Iris pigment epithelial cell (primary cell): ENCODE measurements at regions not wholly inside any gene's neighbourhood (a gene's known extent, or its start where the extent isn't known, plus 50 kb on each side); places are given as distances from the start of the nearest gene placed in this dataset.

Experiments
- DNase-seq: peaks from one replicate; pipeline ENCODE4 v3.0.0-alpha.2; 2011; ENCODE audit warnings: low read depth

DNA sequence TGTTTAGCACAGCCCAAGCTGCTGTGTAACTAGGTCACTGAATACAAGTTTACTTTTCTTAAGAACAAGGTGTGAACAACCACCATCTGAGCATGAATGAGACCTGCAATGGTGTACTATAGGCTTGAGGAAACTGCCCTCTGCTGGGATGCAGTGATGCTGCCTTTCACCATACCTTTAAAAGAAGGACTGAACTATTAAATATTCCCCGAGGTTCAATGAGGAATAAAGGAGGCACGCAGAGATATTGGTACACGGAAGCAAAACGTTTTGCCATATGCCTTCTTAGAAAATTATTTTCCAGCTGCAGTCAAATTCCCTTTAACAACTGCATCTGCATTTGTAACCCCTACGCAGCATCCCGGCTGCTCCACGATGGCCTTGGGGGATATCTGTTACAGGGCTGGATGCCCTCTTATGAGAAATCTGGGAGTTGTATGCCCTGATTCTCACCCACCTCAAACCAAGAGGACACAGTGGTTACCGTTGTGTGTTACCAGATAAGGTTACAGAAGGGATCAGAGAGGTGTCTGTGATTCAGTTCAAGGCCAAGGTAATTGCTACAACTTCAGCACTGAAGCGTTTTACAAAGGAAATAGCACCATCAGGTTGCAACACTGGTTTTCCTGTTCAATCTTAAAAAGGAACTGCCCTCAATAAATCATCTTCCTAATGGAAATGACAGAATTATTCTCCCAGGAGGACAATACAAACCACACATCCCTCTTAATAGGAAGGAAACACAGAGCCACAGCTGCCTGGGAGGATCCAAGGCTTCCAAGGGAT, 470.5 kb downstream of the LTN1 start:
- peak; percentile 60 for DNase-seq

- DNase-seq: no peak
Observed at GRCh38 chr21:28518630-28519029, 474.0 kb downstream of the LTN1 start.

GRCh38 chr21:28516991-28517592, 475.6 kb downstream of the LTN1 start:
- peak; percentile 34 for DNase-seq

- DNase-seq: no peak
Observed at GRCh38 chr21:28516021-28516420, 476.7 kb downstream of the LTN1 start.

DNA sequence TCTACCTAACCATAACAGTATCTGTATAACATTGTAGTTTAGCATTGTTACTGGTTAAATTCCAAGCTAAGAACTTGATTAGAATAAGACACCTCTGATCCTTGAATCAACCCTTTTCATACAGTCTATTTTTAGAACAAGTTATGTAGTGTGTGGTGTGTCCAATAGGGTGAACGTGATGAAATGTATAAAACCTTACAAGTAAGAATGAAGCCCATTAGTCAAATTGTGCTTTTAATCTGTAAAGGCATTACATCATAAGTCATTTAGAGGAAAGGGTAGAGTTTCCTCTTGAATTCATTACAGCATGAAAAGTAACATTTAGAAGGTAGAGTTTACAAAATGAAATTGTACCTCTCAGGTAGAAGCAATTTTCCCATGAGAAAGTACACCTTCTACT, 479.2 kb downstream of the LTN1 start:
- no peak for DNase-seq

DNA sequence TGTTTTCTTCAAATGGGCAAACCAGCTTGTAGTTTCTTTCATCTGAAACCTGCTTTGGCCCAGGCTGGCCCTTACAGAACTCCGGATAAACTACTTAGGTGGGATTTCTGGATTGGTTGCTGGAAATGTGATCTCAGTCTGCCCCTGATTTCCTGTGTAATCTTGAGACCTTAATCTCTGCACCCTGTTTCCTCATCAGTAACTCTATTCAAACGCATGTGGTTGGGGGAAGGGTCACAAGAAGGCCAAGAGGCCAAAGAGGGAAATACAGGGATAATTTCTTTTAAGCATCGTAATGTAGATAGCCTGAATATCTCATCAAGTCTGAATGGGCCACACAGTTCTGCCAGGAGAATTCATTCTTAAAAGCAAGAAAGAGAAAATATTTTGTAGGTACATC, 483.6 kb downstream of the LTN1 start:
- no peak for DNase-seq

GRCh38 chr21:28508126-28508525, 484.6 kb downstream of the LTN1 start:
- DNase-seq: no peak

DNA sequence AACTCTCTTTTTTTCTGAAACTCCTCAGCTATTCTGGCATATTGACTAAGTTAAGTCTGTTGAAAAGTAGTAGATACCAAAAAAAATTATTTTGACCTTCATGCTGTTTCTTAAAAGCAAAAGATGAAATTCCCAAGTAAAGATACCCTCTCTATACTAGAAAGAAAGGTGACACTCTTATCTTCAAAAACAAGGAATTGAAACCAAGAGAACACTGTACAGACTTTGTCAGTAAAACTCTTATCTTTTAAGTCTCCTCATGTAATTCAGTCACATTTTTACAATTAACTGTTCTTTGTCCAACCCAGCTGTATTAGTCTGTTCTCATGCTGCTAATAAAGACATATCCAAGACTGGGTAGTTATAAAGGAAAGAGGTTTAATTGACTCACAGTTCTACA, 496.2 kb downstream of the LTN1 start:
- DNase-seq: no peak

GRCh38 chr21:28492127-28492526, 500.6 kb downstream of the LTN1 start:
- DNase-seq: no peak

DNA sequence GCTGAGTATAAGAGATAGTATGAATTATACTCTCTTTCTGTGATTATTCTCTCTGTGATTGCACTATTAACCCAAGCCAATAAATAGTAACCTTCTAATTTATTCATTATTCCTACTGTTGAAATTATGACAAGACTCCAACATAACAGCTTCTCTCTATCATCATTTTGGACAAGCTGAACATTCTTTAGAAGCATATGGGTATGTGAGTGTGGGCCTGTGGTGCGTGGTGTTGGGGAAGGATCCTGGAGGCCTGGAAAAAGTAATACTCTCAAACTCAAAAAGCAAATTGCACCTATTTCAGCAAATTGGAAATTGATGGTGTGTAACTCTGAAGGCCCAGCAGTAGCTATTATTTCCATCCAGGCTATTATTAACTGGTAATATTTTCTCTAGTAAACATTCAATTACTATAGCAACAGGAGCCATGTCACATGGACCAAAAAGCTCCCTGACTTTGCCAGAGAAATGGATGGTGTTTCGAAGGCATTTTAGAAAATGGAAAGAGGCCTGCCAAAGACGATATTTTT, 502.8 kb downstream of the LTN1 start:
- no peak for DNase-seq

DNA sequence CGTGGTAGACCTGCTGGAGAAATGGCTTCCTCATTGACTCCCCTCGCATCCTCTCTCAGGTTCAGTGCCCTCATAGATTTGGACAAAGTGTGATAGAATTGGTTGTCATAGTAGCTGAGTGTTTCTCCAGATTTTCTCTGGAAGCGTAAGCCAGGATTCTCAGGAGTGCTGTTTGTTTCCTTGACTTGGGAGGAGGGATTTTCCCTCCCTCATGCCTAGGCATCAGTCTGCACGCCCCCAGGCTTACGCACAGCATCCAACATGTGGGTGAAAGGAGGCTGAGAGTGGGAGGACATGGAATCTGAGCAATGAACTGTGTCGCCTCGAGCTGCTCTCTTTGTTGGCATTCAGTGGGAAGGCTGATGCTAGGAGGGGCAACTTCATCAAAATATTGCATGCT, 503.5 kb downstream of the LTN1 start:
- no peak for DNase-seq

GRCh38 chr21:28487455-28488070, 505.1 kb downstream of the LTN1 start:
- DNase-seq: no peak

DNA sequence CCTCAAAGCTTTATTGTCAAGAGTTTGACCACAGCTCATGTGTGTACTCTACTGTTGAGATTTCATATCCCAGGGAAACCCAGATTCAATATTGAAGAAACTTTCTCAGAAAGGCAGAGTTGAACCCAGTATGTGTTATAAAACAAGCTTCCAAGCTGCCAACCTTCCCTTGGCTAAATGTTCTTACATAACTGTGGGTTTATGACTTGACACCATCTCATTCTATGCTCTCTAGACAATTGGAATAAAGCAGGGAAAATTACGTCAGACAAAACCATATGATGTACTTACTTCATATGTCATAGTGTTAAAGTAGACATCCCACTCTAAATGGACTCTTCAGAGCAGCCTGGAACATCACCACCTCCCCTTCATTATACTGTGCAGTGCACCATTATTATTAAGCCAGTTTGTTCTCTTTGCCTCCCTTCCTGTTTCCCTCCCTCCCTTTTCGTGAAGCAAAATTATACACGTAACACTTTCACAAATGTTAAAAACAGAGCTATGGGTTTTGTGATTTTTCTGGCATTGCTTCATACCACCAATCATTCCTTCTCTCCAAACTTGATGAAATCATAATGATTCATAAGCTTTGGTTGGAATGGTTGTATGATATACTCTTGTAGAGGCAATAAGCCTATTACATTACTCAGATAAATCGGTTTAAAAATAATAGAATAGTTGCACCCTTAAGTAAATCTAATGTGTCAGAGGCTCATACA, 507.2 kb downstream of the LTN1 start:
- peak; percentile 60 for DNase-seq

- DNase-seq: no peak
Observed at GRCh38 chr21:28483301-28484035, 509.2 kb downstream of the LTN1 start.

- no peak for DNase-seq
Observed at GRCh38 chr21:28482657-28483056, 510.0 kb downstream of the LTN1 start.

DNA sequence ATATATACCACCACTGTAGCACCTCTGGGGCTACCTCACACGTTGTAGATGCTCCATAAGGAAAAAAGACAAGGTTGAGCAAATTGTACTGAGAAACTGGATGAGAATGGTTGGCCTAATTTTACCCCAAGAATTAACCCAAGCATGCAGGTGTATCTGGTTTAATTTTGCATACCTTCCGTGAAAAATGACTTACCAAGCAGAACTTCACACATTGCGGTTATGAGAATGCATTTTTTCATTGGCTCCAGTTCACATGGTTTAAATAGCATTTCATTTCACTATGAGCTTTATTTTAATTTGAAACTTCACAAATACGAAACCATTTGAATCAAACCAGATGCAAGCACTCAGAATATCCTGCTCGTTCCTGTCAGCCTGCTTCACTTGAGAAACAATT, 512.2 kb downstream of the LTN1 start:
- DNase-seq: no peak

DNA sequence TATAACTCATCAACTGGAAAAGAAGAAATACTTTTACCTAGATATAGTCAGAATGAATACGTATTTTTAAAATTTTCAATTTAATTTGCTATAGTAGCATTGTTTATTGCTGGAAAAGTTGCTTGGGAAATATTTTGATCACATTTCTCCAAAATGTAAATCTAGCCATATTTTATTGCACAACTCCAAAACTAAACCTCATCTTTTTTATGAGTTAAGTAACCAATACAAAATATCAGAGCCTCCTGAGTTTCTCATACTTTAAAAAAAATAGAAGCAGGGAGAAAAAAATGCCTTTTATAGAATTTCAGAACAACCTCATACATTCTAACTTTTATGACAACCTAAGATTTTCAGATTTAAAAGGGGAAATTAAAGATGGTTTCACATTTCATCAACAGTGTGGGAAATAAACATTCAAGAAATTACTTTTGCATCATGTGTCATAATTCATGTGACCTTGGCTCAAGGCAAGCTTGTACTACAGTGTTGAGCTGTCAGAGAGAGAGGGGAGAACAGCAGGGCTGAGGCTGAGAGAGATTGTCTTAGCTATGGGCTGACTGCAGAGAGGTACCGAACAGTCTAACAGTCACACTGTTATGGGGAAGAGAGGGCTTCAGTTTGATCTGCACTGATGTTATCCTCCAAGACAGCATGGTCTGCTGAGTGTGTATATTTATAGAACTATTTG, 519.0 kb downstream of the LTN1 start:
- peak; percentile 74 for DNase-seq

GRCh38 chr21:28472543-28472942, 520.1 kb downstream of the LTN1 start:
- DNase-seq: peak; percentile 34

DNA sequence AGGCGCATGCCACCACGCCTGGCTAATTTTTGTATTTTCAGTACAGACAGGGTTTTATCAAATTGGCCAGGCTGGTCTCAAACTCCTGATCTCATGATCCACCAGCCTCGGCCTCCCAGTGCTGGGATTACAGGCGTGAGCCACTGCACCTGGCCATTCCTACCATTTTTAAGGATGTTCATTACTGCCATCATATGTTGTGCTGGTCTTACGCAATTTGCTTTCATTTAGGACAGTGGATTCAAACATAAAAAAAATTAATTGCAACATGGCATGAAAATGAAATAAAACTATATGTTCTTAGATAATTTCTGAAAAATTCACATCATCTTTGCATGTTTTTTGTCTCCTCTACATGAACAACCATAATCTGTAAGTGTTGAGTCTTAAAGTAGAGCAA, 527.7 kb downstream of the LTN1 start:
- DNase-seq: no peak

DNA sequence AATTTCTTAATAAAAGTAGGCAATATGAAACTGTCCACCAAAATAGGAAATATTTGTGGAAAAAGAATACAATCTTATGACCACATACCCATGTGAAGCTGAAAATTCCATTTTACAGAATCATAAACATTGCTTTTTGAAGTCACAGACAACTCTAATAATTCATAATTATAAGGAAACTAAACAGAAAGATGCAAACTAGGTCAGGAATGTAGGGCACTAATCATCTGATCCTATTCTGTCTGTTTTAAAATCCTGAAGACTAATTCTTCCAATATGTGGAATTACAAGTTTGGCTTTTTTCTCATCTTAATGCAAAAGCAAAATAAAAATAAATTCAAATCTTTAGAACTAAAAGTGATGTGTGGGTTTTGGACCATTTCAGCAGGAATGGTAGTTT, 528.6 kb downstream of the LTN1 start:
- DNase-seq: no peak

- no peak for DNase-seq
Observed at GRCh38 chr21:28459193-28459592, 533.5 kb downstream of the LTN1 start.
